Calu3 (cell line): ENCODE measurements at regions not wholly inside any gene's neighbourhood (a gene's known extent, or its start where the extent isn't known, plus 50 kb on each side); places are given as distances from the start of the nearest gene placed in this dataset.

Experiments
- BruUV-seq: library from RNA; stranded (reverse); fragments of 400-500 nt; replicated peaks from 2 replicates; lab custom pipeline; 2021; lab: Mats Ljungman, UMichigan
- CTCF ChIA-PET: fragments of 300-600 bp; sonication (Branson Sonifier 250); formaldehyde crosslinking; loops from one replicate; lab custom pipeline; 2022; ENCODE audit warnings: antibody characterized with exemption; lab: Charles Lee
- DNase-seq: peaks from one replicate; pipeline ENCODE4 v3.0.0; 2022
- H3K27ac Mint-ChIP-seq: one replicate; pipeline ENCODE4 v1.8.0; 2022; ENCODE audit warnings: mixed read lengths; ENCODE audit not compliant: unreplicated experiment
- H3K27me3 Mint-ChIP-seq: one replicate; pipeline ENCODE4 v1.8.0; 2022; ENCODE audit warnings: mixed read lengths; ENCODE audit not compliant: unreplicated experiment
- H3K36me3 Mint-ChIP-seq: one replicate; pipeline ENCODE4 v1.8.0; 2022; ENCODE audit warnings: mild to moderate bottlenecking, moderate library complexity, mixed read lengths; ENCODE audit not compliant: insufficient read depth, unreplicated experiment
- H3K4me1 Mint-ChIP-seq: one replicate; pipeline ENCODE4 v1.8.0; 2022; ENCODE audit warnings: mild to moderate bottlenecking, low read depth, mixed read lengths; ENCODE audit not compliant: unreplicated experiment
- H3K4me3 Mint-ChIP-seq: one replicate; pipeline ENCODE4 v1.8.0; 2022; ENCODE audit warnings: mild to moderate bottlenecking, low read depth, moderate library complexity, mixed read lengths; ENCODE audit not compliant: unreplicated experiment
- H3K9me3 Mint-ChIP-seq: one replicate; pipeline ENCODE4 v1.8.0; 2022; ENCODE audit warnings: low read depth, mixed read lengths; ENCODE audit not compliant: unreplicated experiment
- CTCF ChIP-seq: fragments of 200-600 bp; IDR thresholded peaks from one replicate; pipeline ENCODE4 v1.8.0; 2022; ENCODE audit warnings: antibody characterized with exemption; ENCODE audit not compliant: unreplicated experiment
- intact Hi-C: fragments of 100-400 bp; cut with micrococcal nuclease; formaldehyde crosslinking; loops from one replicate; pipeline ENCODE4 v1.10.0; 2022; ENCODE audit not compliant: unreplicated experiment

GRCh38 chr4:127203562-127204200 is 429.1 kb upstream of the INTU start:
- CTCF ChIA-PET, result no interaction called here
- H3K27ac Mint-ChIP-seq, result no peak overlapping the region
- intact Hi-C loops, result no loop called here

GRCh38 chr4:127204322-127204721 is 428.4 kb upstream of the INTU start:
- intact Hi-C loops, result no loop called here
- H3K27ac Mint-ChIP-seq, result no peak overlapping the region

More at GRCh38 chr4:127203562-127204200, 429.1 kb upstream of the INTU start:
- peaks cover 10% of the 10 kb centered on the region for H3K9me3 Mint-ChIP-seq
- no peaks in the 10 kb centered on the region for H3K4me1 Mint-ChIP-seq
- no peak for DNase-seq
- no peaks in the 10 kb centered on the region for H3K27me3 Mint-ChIP-seq
- no TSS peak for BruUV-seq
- H3K36me3 Mint-ChIP-seq, result no peaks in the 10 kb centered on the region
- no peak for TF ChIP-seq CTCF
- H3K4me3 Mint-ChIP-seq, result no peak overlapping the region

GRCh38 chr4:127209580-127210095 is 423.1 kb upstream of the INTU start:
- no peak for TF ChIP-seq CTCF
- BruUV-seq, result no TSS peak
- no peak overlapping the region for H3K4me3 Mint-ChIP-seq
- no peak for DNase-seq
- CTCF ChIA-PET, result no interaction called here
- no peak overlapping the region for H3K27ac Mint-ChIP-seq
- intact Hi-C loops, result no loop called here
- no peaks in the 10 kb centered on the region for H3K36me3 Mint-ChIP-seq
- peaks cover 2% of the 10 kb centered on the region for H3K9me3 Mint-ChIP-seq
- H3K27me3 Mint-ChIP-seq, result no peaks in the 10 kb centered on the region
- H3K4me1 Mint-ChIP-seq, result no peaks in the 10 kb centered on the region

More at GRCh38 chr4:127204322-127204721, 428.4 kb upstream of the INTU start:
- Mint-ChIP-seq H3K9me3 (peaks cover 7% of the 10 kb centered on the region), H3K27me3 (no peaks in the 10 kb centered on the region), H3K4me3 (no peak overlapping the region), H3K4me1 (no peaks in the 10 kb centered on the region), H3K36me3 (no peaks in the 10 kb centered on the region)
- DNase-seq, result no peak
- no peak for TF ChIP-seq CTCF
- no TSS peak for BruUV-seq
- CTCF ChIA-PET, result no interaction called here

- no peak for DNase-seq
- BruUV-seq, result no TSS peak
- Mint-ChIP-seq H3K36me3 (no peaks in the 10 kb centered on the region), H3K4me1 (no peaks in the 10 kb centered on the region), H3K27ac (no peak overlapping the region), H3K4me3 (no peak overlapping the region), H3K27me3 (no peaks in the 10 kb centered on the region), H3K9me3 (peaks cover 2% of the 10 kb centered on the region)
- TF ChIP-seq CTCF, result no peak
- CTCF ChIA-PET, result no interaction called here
- intact Hi-C loops, result no loop called here
Measured at GRCh38 chr4:127210893-127211649, 421.7 kb upstream of the INTU start.
